ENCODE measurements at regions not wholly inside any gene's neighbourhood (a gene's known extent, or its start where the extent isn't known, plus 50 kb on each side); places are given as distances from the start of the nearest gene placed in this dataset.

GRCh38 chr15:101544613-101544945 lies 55.1 kb upstream of the PCSK6 start:
- TF ChIP-seq, protein P1, sequence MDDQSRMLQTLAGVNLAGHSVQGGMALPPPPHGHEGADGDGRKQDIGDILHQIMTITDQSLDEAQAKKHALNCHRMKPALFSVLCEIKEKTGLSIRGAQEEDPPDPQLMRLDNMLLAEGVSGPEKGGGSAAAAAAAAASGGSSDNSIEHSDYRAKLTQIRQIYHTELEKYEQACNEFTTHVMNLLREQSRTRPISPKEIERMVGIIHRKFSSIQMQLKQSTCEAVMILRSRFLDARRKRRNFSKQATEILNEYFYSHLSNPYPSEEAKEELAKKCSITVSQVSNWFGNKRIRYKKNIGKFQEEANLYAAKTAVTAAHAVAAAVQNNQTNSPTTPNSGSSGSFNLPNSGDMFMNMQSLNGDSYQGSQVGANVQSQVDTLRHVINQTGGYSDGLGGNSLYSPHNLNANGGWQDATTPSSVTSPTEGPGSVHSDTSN (IDR thresholded peaks at IDR 0.05): no peak
- TF ChIP-seq, protein P2, sequence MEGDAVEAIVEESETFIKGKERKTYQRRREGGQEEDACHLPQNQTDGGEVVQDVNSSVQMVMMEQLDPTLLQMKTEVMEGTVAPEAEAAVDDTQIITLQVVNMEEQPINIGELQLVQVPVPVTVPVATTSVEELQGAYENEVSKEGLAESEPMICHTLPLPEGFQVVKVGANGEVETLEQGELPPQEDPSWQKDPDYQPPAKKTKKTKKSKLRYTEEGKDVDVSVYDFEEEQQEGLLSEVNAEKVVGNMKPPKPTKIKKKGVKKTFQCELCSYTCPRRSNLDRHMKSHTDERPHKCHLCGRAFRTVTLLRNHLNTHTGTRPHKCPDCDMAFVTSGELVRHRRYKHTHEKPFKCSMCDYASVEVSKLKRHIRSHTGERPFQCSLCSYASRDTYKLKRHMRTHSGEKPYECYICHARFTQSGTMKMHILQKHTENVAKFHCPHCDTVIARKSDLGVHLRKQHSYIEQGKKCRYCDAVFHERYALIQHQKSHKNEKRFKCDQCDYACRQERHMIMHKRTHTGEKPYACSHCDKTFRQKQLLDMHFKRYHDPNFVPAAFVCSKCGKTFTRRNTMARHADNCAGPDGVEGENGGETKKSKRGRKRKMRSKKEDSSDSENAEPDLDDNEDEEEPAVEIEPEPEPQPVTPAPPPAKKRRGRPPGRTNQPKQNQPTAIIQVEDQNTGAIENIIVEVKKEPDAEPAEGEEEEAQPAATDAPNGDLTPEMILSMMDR (IDR thresholded peaks at IDR 0.05): no peak
- TF ChIP-seq HMGXB4 (CRISPR knock-in tag; IDR thresholded peaks at IDR 0.05; ENCODE audit: borderline replicate concordance) (no peak), RCOR1 (IDR thresholded peaks at IDR 0.05; ENCODE audit: low read depth, low read length) (no peak), NFE2L2 (conservative IDR thresholded peaks at IDR 0.05; ENCODE audit: low read length) (no peak), POLR2A (IDR thresholded peaks at IDR 0.05; ENCODE audit: low read length) (no peak), CHD2 (IDR thresholded peaks at IDR 0.05; ENCODE audit: low read length, partially characterized antibody) (no peak), RFX5 (IDR thresholded peaks at IDR 0.05) (no peak), MAFK (IDR thresholded peaks at IDR 0.05; ENCODE audit: partially characterized antibody) (no peak)
